MM.1S (cell line): ENCODE measurements at regions not wholly inside any gene's neighbourhood (a gene's known extent, or its start where the extent isn't known, plus 50 kb on each side); places are given as distances from the start of the nearest gene placed in this dataset.

Source experiments
- EZH2 ChIP-seq: fragments of 300-600 bp; sonication (generic); optimal IDR thresholded peaks from 2 replicates; pipeline ENCODE3; 2017; ENCODE audit warnings: low read depth, mild to moderate bottlenecking, antibody characterized with exemption, low read length, mixed read lengths
- TF ChIP-seq, protein P1 (sequence below): fragments of 300-600 bp; sonication (generic); IDR thresholded peaks from 2 replicates; pipeline ENCODE4 v1.5.1; 2016; ENCODE audit warnings: antibody characterized with exemption, low read length, mixed read lengths

DNA sequence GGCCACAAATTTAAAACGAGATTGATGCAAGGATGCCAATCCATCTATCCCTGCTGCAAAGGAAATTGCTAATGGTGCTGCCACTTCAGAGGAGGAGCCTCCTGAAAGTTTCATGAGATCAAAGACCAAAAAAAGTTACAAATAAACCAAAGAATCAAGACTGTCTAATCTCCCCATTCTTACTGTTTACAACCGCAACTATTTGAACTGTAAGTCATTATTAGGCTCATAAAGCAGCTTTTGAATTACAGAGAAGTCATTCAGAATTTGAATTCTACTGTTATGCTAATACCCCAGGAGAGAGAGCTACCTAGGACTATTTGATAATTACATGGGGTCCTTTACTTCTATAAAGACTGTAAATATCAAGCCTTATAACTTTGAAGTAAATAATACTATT lies 1613.6 kb upstream of the WWC1 start:
- TF ChIP-seq, protein P1, sequence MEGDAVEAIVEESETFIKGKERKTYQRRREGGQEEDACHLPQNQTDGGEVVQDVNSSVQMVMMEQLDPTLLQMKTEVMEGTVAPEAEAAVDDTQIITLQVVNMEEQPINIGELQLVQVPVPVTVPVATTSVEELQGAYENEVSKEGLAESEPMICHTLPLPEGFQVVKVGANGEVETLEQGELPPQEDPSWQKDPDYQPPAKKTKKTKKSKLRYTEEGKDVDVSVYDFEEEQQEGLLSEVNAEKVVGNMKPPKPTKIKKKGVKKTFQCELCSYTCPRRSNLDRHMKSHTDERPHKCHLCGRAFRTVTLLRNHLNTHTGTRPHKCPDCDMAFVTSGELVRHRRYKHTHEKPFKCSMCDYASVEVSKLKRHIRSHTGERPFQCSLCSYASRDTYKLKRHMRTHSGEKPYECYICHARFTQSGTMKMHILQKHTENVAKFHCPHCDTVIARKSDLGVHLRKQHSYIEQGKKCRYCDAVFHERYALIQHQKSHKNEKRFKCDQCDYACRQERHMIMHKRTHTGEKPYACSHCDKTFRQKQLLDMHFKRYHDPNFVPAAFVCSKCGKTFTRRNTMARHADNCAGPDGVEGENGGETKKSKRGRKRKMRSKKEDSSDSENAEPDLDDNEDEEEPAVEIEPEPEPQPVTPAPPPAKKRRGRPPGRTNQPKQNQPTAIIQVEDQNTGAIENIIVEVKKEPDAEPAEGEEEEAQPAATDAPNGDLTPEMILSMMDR = no peak
- TF ChIP-seq EZH2 = no peak
